ENCODE measurements at regions not wholly inside any gene's neighbourhood (a gene's known extent, or its start where the extent isn't known, plus 50 kb on each side); places are given as distances from the start of the nearest gene placed in this dataset.

DNA sequence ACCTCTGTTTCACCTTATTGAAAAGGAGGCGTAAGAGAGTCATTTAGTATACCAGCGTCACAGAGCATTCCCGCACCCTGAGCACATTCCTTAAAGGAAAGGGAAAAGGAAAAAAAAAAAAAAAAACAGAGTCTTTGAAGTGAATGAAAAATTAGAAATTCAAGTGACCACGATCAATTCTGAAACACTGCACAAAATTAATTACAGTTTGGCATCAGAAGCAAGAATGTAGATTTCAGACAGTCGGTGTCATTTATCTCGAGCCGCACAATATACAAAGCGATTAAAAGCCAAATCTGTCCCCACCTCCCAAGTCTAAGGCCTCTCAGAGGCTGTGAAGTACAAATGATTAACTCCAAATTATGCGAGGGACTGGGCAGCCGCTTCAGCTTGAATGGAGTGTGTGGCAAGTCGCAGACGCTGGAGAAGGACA is 173.7 kb upstream of the ZNF507 start:
- no peak for DNase-seq (ENCODE audit: low read depth in 2 of 2)

DNA sequence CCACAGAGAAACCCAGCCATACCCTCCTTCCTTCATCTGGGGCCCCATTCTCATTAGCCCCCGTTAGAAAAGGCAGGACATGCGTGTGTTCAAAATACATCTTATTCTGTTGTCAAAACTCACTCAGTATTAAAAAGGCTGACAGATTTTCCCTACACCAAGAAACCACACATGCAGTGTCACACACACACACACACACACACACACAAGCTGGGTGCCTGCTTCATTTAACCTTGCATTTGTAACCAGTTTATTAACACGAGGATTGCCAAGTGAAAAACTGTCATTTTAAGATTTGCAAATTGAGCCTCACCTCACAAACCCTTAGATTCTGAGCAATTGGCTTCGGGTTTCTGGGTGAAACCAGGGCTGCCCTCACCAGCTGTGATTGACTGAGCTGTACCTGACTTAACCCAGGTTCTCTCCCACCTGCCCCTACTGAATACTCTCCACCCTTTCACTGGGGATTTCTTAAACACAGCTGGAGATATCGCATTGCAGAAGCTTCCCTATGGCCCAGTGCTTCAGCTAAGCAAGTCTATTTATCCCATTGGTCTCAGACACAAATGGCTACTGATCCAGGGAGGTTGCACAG is 172.7 kb upstream of the ZNF507 start:
- no peak for DNase-seq (ENCODE audit: low read depth in 2 of 2)

DNA sequence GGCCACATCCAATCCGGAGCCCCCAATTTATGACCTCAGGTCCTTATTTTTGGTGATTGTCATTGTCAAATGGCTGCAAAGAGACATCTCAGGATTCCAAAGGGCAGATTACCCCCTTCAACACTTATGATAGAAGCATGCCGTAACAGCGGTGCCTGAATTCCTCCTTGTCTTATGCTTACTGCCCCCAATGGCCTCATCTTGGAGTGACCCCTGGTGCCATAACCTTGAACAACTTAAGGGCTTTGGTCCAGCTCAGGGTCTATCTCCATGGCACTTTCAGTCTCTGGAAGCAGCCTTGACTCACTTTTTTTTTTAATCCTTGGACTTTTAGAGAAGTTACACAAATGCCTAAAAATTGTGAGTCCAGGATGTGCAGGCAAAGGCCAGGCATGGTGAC is 171.6 kb upstream of the ZNF507 start:
- DNase-seq (ENCODE audit: low read depth in 2 of 2), result no peak

DNA sequence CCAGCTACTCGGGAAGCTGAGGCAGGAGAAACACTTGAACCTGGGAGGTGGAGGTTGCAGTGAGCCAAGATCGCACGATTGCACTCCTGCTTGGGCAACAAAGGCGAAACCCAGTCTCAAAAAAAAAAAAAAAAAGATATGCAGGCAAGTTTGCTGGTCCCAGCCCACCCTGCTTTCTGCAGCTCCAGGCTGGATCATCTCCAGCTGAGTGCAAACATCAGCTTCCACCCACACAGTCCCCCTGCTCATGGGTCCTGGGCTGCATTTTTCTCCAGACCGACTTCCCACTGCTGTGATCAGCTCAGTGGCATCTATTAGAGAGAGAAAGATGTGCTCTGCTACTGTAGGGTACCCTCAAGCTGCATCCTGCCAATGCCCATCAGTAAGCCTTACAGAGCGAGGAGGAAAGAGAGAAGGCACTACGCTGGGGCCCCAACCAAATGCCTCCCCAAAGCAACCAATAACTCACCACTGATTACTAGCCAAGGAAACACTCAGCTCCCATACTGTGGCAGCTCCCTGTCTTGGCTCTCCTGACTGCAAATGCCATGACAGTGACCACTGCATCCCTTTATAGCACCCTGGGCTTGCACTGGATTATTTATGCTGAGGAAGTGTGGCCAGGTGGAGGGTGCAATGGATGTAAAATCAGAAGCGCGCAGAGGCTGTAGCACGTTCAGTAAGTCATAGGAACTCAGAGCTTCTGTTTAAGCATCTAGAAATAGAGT is 170.9 kb upstream of the ZNF507 start:
- DNase-seq (ENCODE audit: low read depth in 2 of 2), result no peak

DNA sequence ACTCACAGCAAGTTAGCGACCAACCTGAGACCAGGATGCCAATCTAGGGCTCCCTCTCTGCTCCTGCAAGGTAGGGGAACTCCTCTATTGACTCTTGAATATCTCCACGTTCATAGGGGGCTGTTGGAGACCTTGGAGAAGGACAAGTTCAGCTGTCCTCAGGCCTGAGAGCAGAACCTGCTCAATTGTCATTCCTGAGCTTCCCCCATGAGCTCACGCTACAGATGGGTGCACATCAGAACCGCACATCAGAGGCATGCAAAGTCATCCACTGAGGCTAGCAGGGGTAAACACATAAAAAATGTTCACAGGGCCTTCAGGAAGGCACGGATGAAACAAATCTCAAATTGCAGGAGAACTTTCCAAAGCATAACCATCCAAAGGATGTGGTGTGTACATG is 168.8 kb upstream of the ZNF507 start:
- DNase-seq (ENCODE audit: low read depth in 2 of 2), result no peak

DNA sequence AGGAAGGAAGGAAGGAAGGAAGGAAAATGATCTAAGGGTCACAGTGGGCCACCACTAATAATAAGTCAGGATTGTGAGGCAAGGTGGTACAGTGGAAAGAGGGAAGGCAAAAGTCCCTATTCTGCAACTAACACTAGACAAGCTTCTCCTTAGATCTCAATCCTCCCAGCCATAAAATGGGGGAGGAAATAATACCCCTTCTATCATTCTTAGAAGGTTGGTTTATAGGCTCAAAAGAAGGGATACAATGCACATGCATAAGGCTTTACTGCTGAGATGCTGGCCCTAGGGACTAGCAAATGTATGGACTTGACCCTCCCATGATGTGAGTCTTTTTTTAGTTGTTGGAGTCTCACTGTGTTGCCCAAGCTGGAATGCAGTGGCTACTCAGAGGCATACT is 167.7 kb upstream of the ZNF507 start:
- DNase-seq (ENCODE audit: low read depth in 2 of 2), result no peak

DNA sequence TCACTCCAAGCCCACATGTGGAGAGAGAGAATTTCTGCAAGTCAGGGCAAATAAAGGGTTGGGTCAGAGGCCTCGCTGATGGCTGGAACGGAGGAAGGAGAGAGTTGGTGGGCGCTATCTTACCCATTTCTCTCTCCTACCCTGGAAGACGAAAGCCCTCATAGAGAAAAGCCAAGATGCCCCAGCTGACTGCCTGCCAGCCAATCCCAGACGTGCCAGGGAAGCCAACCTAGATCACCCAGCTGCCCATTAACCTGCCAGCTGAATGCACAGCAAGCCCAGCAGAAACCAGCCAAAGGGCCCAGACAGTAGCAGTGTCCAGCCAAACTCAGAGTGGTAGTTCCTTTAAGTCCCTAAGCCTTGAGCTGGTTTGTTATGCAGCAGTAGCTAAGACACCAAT is 167.0 kb upstream of the ZNF507 start:
- DNase-seq (ENCODE audit: low read depth in 2 of 2), result no peak

DNA sequence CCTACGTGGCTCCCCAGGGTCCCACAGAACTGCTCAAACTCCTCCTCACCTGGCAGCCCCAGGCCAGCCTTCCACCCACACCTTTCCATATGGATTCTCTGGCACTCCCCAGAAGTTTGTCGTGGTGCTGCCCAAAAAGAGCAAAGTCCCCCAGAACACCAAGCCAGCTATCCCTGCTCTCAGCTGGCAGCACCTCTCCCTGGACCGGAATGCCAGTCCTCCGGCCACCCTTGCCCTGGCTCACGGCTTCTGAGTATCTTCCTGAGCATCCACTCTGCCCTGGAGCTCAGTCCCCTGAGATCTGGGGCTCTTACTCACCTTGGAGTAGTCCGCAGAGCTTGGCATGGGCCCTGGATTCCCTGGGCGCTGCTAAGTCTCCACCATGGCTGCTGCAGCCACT is 166.5 kb upstream of the ZNF507 start:
- DNase-seq (ENCODE audit: low read depth in 2 of 2), result no peak

DNA sequence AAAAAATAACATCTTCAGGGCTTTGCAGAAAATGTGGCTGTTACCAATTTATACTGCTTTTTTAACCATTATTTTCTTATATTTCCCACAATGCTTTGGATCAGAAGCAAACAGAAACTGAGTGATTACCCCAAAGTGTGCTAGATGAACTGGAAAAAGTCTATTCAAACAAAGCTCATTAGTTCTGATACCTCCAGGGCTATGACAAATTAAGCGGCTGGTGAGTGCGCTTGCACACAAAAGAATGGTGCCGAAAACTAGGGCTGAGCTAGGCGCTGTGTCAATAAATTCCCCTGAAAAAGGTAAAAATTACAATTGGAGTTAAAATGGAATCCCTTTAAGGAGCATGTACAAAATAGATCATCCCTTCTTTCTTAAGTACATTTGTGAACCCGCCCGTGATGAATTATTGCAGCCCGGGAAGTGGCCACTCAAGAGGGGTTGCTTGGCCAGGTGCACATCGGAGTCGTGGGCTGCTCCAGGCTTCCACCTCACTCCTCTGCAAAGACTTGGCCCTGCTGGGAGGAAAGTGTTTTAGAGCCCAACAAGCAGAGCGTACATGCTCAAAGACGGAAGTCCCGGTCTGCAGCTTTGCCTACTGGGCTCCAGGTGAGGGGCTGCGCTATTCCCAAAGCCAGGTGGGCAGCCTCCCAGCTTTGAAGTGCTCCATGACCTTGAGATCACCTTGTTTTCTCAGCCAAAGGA is 164.0 kb upstream of the ZNF507 start:
- no peak for DNase-seq (ENCODE audit: low read depth in 2 of 2)

DNA sequence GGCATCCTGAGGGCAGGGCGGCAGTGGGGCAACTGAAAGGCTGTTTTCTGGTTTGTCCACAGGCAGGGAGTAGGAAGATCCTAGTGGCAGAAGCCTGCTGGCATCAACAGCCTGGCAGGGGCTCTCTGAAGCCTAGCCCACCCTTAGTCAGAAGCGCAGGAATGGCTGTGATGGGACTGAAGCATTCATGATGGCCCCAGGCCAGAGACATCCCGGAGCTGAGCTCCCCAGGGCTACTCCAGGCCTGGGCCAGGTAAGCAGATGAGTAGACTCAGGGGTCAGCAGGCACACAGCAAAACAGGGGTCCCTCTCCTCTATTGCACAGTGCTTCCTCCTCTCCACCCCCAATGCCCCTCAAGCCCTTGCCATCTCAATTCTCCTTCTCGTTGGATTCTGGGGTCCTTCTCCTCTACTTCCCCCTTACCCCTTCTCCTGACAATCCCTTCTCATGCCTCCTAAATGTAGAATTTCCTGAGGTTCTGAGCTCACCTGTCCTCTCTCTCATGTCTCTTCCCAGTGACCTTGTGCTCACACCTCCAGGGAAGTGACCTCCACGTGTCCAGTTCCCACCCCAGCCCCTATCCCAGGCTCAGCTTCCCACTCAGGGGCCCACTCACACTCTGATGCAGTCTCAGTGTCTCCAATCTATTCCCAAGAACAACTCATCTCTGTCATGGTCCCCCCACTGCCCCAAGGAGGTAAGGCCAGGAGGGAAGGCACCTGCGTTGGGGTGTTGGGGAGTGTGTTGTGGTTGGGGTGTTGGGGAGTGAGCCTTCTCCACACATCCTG is 158.7 kb upstream of the ZNF507 start:
- no peak for DNase-seq (ENCODE audit: low read depth in 2 of 2)

DNA sequence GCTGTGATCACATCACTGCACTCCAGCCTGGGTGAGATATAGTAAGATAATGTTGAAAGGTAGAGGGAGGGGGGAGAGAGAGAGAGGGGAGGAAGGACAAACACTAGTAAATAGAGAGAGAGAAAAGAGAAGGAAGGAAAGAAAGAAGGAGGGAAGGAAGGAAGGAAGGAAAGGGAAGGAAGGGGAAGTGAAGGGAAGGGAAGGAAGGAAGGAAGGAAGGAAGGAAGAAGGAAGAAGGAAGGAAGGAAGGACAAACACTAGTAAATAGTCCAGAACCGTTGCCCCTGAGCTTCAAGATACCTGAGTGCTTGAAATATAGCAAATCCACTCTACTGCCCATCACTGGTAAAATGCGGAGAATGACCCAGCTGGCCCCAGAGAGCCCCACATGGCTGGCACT is 156.5 kb upstream of the ZNF507 start:
- no peak for DNase-seq (ENCODE audit: low read depth in 2 of 2)

DNA sequence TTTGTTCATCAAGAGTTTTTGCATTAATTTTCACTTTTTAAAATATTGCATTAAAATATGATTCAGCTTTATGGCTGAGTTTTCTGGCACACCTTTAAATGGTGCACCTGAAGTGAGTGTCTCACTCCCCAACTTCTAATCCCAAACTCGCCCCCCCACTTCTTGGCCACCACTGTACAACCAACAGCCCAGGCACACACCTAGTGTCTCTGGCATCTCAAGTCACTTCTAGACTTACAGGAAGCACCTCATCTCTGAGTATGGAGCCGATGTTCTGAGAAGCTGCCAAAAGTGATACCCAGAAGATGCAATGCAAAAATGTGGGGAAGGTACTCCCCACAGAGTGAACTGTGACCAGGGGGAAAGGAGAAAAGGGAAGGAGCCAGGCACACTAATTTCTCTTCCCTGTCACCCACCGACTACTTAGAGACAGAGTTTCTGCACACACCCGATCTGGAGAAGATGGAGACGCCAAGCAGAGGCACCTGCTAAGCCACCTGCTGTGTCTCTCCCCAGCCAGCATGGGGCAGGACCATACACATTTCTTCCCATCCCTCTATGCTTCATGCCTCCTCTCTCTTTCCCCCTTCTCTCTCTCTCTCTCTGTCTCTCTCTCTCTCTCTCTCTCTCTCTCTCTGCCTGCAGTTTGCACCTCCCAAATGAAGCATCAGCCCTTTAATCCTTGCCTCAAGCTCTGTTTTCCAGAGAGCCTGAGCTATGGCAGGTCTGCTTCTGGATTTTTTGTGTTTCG is 155.3 kb upstream of the ZNF507 start:
- no peak for DNase-seq (ENCODE audit: low read depth in 2 of 2)

DNA sequence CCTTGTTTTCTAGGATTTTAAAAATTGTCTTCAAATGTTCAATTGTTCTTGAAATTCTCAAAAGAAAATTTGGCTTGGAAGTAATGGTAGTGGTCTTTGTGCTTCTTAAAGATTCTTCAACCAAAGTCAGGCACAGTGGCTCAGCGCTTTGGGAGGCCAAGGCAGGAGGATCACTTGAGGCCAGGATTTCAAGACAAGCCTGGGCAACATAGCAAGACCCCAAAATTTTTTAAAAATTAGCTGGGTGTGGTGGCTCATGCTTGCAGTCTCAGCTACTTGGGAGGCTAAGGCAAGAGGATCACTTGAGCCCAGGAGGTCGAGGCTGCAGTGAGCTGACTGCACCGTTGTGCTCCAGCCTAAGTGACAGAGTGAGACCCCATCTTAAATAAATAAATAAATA is 153.5 kb upstream of the ZNF507 start:
- no peak for DNase-seq (ENCODE audit: low read depth in 2 of 2)

DNA sequence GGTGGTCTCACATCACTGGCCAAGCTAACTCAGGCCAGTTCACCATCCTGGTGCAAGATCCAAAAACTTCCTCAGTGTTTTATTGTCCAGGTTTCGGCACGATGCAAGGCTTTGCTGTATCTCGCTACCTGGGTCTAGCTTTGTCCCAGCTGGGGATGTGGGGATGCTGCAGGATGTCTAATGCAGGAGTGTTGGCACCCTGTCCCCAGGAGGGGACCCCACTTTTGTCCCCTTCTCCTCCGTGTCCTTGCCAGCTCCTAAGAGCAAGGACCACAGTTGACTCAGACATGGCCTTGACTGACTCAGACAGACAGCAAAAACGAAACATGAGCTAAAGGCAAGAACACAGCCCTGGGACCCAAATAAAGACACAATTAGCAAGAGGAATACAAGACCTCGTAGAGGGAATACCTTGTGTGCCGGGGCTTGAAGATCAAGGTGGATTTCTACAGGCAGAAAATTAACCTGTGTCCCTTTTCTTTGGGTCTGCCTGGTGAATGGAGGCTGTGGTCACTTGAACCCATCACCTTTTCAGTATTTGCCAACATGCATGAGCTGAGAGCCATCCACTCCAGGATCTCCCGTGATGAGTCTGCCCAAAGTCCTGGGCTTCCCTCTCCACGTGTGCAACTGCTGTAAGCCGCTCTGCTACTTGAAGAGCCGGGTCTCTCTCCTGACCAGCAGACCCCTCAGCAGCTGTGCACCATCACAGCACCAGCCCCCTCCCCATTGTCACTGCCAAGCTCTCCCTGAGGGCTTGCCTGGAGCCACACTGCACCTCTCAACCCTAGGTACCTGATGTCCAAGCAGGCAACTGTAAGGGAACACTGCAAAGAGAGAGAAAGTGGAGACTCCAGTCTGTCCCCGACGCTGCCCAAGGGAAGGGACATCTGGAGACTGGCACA is 149.5 kb upstream of the ZNF507 start:
- no peak for DNase-seq (ENCODE audit: low read depth in 2 of 2)

DNA sequence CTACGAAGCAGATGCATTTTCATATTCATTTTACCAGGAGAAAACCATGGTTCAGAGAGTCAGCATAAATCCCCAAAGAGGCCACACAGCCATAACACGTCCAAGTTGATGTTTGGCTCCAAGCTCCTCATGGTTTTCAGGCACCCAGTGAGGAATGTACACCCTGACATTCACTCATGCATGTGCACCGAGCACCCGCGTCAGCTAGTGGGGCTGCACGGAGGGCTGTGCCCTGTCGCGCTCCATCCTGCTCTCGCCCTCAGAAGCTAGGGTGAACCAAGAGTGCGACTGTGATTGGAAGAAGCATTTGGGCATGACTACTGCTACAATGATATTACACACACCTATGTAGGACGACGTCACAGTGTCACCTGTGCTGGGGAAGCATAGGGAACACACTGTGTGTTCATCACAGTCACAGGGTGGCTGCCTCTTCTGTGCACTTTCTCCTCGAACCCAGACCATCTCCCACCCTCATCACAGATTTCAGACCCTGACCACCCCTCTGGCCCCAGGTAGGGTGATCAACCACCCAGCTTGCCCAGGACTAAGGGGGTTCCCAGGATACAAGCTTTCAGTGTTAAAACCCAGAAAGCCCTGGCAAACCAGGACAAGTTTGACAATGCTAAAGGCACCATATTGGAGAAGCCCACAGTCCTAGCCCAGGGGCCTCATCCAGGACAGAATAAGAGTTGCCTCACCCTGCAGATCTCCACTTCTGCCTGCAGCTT is 148.6 kb upstream of the ZNF507 start:
- DNase-seq (ENCODE audit: low read depth in 2 of 2), result no peak

DNA sequence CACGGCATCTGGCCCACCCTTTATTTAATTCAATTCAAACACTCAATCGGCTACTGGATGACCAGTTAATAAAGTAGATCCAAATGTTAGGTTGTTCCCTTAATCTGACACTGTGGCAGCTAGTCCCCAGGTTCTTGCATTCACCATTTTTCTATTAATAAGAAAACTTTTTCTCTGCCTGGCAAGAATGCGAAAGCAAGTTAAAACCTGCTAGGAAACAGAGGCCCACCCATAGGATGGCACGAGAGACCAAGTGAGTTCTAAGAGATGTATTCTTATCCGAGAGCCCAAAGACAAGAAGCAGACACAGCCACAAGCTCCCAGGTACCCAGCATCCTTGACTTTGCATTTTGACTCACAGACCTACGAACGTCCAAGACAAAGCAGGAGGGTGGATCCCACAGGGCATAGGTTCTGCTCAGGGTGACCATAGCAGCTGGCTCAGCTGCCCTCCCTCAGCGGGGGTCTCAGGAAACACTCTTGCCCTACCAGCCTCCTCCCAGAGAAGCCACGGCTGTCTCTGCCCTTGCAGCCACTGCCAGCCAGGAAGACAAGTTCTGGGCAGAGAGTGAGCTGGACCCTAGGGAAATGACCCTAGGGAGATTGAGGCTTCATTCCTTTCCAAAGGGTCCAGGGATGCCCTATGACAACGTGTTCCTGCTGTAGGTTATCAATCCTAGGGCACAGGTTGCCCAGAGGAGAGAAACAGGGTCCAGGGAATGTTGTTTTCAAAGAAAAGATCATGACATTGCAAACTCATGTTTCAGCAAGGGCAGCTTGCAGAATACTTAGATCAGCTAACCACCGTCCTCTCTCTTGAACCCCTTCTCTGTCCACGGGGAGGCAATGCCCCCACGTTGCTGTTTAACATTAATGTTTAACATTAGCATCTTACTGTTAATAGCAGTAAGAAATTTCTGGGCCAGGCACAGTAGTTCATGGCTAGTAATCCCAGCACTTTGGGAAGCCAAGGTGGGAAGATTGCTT is 147.2 kb upstream of the ZNF507 start:
- no peak for DNase-seq (ENCODE audit: low read depth in 2 of 2)

DNA sequence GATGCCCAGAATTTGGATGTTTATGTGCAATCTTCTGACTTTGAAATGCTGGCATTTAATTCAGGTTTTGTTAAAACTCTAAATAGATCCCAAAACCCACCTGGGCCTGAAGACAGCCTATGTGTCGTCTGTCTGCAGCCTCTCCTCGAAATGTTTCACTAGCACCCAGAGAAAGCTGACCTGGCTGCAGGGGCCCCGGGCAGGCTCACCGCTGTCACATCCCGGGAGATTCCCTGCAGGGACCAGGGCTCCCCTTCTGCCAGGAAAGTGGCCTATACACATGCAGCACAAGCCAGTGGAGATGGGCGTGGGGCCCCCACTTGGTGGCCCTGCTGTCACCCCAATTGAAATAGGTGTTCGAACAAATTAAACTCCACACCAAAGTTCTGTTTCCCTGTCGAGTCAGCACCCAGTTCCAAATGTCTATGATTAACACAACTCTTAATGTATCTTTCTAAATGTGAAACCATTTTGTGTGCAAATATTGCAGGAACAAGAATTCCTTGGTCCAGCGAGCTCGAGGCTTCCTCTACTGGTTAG is 145.8 kb upstream of the ZNF507 start:
- DNase-seq (ENCODE audit: low read depth in 2 of 2), result no peak

All from dermis microvascular lymphatic vessel endothelial cell (primary cell).